C4-2B (cell line): ENCODE measurements at regions not wholly inside any gene's neighbourhood (a gene's known extent, or its start where the extent isn't known, plus 50 kb on each side); places are given as distances from the start of the nearest gene placed in this dataset.

Source experiments
- ZFX ChIP-seq: fragments of 450-650 bp; IDR thresholded peaks from 2 replicates; pipeline ENCODE4 v1.6.1; 2017
- TF ChIP-seq, protein P1 (sequence below): fragments of 450-650 bp; conservative IDR thresholded peaks from 2 replicates; pipeline ENCODE4 v1.5.1; 2017; ENCODE audit warnings: mild to moderate bottlenecking

DNA sequence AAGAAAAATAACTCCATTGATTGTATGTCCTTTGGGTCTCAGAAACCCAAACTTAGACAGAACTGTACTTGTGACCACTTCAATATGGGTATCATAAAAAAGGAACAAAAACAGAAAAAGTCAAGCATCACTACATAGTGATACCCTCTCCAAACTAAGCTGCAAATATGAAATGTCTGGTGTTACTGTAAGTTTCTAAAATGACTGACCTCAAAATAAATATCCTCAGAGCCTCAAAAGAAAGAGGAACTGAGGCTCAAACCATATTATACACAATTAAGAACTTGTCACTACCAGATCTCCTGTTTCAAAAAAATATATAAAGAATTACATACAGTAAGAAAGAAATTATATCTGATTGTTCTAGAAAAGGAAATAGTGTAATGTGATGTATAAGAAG is 787.9 kb upstream of the KLHL1 start:
- TF ChIP-seq, protein P1, sequence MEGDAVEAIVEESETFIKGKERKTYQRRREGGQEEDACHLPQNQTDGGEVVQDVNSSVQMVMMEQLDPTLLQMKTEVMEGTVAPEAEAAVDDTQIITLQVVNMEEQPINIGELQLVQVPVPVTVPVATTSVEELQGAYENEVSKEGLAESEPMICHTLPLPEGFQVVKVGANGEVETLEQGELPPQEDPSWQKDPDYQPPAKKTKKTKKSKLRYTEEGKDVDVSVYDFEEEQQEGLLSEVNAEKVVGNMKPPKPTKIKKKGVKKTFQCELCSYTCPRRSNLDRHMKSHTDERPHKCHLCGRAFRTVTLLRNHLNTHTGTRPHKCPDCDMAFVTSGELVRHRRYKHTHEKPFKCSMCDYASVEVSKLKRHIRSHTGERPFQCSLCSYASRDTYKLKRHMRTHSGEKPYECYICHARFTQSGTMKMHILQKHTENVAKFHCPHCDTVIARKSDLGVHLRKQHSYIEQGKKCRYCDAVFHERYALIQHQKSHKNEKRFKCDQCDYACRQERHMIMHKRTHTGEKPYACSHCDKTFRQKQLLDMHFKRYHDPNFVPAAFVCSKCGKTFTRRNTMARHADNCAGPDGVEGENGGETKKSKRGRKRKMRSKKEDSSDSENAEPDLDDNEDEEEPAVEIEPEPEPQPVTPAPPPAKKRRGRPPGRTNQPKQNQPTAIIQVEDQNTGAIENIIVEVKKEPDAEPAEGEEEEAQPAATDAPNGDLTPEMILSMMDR: no peak
- no peak for TF ChIP-seq ZFX
